GM18499 (cell line): ENCODE measurements at regions not wholly inside any gene's neighbourhood (a gene's known extent, or its start where the extent isn't known, plus 50 kb on each side); places are given as distances from the start of the nearest gene placed in this dataset.
"Not testable (repeated sequence)": the region's sequence is repeated elsewhere in the genome, so short reads cannot be mapped to it uniquely, and the experiment has no call there.

Source experiments
- ATAC-seq: cut with Tn5 transposase; IDR thresholded peaks from one replicate; pipeline ENCODE4 v1.9.1; 2021; ENCODE audit warnings: moderate number of reproducible peaks; ENCODE audit not compliant: insufficient read depth, unreplicated experiment

DNA sequence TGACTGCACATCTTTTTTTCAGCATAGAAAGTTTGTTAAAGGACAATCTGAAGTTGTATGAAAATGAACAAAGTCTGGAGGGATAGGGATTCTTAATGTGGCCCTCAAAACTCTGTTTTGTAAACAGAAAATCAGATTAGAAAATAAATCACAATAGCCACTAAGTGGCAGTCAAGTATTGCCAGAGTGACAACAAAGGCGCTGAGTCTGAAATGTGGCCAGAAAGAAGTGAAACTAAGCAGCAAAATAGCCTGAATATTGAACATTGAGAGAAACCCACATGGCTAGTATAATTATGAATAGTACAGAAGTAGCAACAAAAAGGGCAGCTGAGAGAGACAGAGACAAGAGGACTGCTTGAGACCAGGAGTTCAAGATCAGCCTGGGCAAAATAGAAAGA is 81.1 kb upstream of the CT45A1 start:
- ATAC-seq: peak; percentile 70

DNA sequence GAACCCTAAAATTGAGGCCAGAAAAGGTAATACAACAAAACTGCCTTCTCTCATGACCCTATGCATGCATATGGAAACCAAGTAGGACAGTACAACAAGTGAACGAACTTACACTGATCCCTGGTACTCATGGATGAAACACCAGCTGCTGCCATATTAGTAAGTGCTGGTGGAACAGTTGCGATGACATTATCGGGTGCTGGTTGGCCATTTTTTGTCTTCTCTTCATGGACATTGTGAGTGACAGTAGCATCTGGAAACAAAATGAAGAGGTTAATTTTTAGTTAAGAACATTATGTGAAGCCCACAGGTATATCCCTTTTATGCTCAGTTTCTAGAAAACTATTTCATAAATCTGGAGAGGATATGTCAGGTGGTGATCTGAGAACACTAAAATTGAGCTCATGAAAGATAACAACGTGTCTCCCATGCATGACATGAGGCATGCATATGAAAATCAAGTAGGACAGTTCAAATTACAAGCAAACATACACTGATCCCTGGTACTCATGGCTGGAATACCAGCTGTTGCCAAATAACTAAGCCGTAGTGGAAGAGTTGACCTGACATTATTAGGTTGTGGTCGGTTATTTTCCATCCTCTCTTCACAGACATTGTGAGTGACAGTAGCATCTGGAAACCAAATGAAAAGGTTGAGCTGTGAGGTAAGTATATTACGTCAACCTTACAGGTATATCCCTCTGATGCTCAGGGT is 74.2 kb upstream of the CT45A1 start:
- no peak for ATAC-seq

DNA sequence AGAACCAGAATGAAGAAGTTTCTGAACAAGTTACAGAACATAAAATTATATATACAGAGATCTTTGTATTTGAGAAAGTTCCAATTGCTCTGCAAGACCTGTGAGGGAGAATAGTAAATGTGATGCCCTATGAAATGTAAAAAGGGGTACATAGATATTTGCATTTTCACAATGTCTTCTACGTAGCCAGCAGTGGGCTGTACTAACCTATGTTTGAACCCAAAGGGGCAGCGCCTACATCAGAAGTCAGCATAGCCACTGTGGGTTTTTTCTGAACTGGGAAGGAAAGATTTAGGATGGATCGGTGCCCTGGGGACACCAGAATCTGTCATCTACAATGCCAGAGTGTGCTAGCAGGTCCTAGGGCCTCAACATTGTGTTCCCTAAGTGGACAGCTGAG is 69.5 kb upstream of the CT45A1 start:
- no peak for ATAC-seq

DNA sequence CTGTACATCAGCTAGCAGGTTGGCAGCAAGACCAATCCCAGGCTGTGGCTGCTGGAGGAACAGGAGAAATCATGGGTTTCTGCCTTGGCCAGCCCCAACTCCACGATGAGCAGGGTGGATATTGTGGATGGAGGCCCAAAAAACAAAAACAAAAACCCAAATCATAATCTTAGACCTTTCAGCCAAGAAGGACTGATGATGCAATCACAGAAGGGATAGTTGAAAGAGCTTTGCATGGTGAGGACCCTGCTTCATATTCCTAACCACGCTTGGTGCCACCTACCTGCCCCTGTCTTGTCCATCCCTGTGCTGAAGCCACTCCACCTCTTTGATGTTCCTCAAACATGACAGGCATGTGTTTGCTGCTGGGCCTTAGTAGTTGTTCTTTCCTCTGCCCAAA is 68.8 kb upstream of the CT45A1 start:
- no peak for ATAC-seq

DNA sequence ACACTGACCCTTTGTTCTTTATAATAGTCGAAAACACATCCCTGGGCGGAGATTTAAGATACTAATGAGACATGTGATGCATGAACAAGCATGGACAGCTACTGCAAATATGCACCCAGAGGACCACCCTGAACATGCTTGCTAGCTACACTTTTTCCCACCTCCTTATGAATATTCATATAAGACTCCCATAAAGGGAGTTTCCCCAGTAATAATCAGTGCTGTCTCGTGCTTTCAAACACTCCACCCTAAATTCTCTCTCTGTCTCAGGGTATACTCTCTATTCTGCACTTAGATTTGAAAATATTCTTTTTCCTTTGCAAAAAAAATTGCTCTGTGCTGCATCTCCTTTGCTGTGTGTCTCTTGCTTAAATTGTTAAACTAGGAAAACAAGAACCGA is 64.4 kb upstream of the CT45A1 start:
- no peak for ATAC-seq

DNA sequence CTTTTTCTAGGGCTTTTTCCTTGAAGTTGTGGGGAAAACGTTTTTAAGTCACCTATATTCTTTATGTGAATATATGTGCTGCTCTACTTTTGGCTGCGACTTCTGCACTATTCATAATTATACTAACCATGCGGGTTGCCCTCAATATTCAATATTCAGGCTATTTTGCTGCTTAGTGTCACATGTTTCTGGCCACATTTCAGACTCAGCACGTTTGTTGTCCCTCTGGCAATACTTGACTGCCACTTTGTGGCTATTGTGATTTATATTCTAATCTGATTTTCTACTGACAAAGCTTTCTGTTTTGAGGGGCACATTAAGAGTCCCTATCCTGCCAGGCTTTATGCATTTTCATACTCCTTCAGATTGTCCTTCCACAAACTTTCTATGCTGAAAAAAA is 63.9 kb upstream of the CT45A1 start:
- ATAC-seq: no peak

DNA sequence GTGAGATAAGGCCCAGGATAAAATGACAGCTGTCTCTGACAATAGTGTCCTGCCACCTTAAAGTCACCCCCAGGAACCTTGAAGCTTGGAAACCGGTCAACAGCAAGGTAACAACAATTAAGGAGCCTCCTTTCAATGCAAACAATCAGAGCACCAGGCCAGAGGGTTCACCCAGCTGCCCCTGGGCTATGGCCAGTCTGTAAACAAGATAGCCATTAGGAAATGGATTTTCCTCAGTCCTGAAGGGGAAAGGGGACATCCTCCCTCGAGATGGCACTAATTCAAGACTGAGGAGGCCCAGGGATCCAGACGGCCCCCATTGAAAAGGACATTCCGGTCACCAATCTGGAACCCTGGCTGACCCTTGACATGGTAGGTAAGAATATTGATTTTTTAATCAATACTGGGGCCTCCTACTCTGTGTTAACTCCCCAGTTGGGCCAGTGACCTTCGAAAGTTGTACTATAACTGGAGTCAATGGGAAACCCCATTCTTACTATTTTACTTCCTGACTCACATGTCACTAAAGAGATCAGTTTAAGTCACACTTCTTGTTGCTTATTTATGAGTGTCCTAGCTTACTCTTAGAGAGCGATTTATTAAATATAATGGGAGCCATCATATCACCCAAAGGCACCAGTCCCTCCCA is 61.7 kb upstream of the CT45A1 start:
- ATAC-seq: no peak

DNA sequence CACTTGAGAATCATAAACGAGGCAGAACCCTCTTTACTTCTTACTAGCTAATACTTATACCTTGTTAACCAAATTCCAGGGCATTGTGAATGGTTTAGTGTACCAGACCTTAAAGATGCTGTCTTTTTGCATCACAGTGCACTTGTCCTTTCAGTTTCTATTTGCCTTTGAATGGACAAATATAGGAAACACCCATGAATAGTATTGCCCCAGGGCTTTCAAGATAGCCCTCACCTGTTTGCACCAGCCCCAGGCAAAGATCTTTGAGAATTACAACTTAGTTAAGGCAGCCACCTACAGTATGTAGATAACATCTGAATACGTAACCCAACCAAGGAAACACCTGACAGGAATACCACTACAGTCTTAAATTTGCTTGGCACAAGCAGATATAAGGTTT is 60.8 kb upstream of the CT45A1 start:
- no peak for ATAC-seq

DNA sequence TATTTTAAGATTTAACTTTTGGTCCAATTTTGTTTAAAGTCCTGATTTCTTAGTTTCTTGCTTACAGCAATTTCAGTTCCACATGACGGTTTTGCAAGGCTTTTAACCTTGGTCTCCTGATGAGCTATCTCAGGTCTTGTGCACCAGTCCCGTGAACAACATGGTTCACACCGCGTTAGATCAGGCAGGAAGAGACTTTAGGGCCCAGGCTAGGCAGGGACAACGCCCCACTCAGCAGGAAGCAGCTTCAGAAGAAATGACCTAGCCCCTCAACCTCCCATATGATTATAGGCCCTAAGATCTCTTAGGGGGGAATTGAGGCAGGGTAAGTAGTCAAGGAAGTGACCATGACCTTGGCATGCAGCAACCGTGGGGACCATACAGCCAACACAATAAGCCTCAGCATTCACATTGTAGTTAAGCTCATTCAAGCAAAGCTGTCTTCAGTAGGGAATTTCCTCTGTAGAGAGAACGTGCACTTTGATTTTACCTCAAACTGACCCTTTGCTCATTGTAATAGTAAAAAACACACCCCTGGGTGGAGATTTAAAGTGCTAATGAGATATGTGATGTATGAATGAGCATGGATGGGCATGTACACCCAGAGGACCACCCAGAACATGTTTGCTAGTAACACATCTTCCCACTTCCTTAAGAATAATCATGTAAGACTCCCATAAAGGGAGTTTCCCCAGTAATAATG is 55.3 kb upstream of the CT45A1 start:
- ATAC-seq: not testable (repeated sequence)
